RWPE1 (cell line): ENCODE measurements at regions not wholly inside any gene's neighbourhood (a gene's known extent, or its start where the extent isn't known, plus 50 kb on each side); places are given as distances from the start of the nearest gene placed in this dataset.

Experiments used
- CTCF ChIA-PET: fragments of 350-600 bp; sonication (Branson Sonifier 250); formaldehyde crosslinking; extraction: SDS; loops from one replicate; lab custom pipeline; 2021; lab: Yijun Ruan, JAX
- POLR2A ChIA-PET: fragments of 400-600 bp; formaldehyde crosslinking; extraction: SDS; loops from one replicate; lab custom pipeline; 2020; ENCODE audit warnings: antibody characterized with exemption; ENCODE audit not compliant: low non-redundant PET; lab: Yijun Ruan, JAX
- DNase-seq: peaks from one replicate; pipeline ENCODE4 v3.0.0; 2012; ENCODE audit warnings: low spot score
- H3K27ac ChIP-seq: fragments of 450-650 bp; 2 replicates; pipeline ENCODE4 v1.5.1; 2017
- TF ChIP-seq, protein P1 (sequence below): fragments of 450-650 bp; conservative IDR thresholded peaks from 2 replicates; pipeline ENCODE4 v1.5.1; 2017; ENCODE audit warnings: low read depth, mild to moderate bottlenecking

DNA sequence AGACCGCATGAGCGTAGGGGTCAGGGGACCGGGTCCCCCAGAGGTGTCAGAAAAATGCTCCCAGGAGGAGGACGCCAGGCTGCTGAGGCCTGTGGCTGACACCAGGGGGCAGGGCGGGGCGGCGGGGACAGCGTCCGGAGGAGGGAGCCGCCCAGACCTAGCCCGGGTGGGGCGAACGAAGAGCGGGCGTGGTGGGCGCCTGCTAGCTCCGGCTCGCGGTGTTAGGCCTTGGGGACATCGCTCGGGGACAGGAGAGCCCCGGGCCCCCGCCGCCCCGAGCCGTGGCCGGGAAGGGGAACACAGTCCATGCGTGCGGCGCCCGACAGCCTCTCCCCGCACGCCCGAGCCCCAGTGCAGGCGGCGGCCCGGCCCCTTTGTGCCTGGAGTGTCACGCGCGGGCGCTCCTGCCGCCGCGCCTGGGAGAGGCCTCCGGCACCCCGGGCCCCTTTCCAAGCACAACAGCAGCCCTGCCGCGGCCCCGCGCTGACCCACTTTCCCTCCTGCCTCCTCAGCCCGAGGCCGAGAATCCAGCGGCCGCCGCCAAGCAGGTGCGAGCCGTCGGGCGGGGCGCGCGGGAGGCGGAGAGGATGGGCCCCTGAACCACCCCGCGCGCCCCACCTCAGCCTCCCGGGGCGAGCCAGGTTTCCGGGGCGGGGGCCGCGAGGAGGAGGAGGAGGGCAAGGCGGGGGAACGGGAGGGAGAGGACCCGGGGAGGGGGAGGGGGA lies 111.0 kb upstream of the KLF13 start:
- ChIA-PET POLR2A (interaction anchor here (1.2 to 1.6 kb wide), 2 partner anchors 47 to 111 kb away, joined by 4 to 11 read pairs; partner anchors contain the start of gene KLF13), CTCF (interaction anchor here (0.7 to 2.1 kb wide), 8 partner anchors 10 to 1895 kb away, joined by 3 to 13 read pairs (median 4); no protein-coding TSS in a partner anchor)
- TF ChIP-seq, protein P1, sequence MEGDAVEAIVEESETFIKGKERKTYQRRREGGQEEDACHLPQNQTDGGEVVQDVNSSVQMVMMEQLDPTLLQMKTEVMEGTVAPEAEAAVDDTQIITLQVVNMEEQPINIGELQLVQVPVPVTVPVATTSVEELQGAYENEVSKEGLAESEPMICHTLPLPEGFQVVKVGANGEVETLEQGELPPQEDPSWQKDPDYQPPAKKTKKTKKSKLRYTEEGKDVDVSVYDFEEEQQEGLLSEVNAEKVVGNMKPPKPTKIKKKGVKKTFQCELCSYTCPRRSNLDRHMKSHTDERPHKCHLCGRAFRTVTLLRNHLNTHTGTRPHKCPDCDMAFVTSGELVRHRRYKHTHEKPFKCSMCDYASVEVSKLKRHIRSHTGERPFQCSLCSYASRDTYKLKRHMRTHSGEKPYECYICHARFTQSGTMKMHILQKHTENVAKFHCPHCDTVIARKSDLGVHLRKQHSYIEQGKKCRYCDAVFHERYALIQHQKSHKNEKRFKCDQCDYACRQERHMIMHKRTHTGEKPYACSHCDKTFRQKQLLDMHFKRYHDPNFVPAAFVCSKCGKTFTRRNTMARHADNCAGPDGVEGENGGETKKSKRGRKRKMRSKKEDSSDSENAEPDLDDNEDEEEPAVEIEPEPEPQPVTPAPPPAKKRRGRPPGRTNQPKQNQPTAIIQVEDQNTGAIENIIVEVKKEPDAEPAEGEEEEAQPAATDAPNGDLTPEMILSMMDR, result peak; percentile 88
- peak overlapping the region; percentile 100 for H3K27ac ChIP-seq
- peak; percentile 76 for DNase-seq

DNA sequence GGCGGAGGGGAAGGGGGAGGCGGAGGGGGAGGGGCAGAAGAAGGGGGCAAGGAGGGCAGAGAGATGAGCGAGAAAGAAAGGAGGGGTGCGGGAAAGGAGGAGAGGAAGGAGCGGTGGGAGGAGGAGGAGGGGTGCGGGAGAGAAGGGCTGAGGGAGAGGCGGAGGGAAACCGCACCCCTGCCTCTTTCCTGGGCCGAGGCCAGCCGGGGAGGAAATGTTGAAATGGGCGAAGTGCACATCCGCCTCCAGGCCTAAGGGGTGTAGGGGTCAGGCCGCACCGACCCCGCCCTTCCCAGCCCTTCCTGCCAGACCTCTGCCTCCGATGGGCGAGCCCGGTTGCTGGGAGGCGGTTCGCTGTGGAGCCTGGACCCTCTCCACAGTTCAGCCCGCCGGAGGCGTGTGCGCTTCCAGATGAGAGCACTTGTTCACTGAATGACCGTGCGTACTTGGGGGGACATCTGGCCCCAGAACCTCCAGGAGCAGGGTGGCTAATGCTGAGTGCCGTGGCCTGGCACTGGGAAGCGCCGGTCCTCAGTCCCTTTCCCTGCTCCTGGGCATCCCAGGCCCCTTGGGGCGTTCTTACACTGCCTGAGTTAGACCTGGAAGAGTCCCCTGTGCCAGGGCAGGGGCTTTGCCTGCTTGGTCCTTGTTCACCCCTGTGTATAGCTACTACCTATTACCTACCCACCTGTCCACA lies 110.3 kb upstream of the KLF13 start:
- peak overlapping the region; percentile 100 for H3K27ac ChIP-seq
- peak; percentile 83 for DNase-seq
- TF ChIP-seq, protein P1, result no peak
- CTCF ChIA-PET, result no interaction called here
- POLR2A ChIA-PET, result no interaction called here

DNA sequence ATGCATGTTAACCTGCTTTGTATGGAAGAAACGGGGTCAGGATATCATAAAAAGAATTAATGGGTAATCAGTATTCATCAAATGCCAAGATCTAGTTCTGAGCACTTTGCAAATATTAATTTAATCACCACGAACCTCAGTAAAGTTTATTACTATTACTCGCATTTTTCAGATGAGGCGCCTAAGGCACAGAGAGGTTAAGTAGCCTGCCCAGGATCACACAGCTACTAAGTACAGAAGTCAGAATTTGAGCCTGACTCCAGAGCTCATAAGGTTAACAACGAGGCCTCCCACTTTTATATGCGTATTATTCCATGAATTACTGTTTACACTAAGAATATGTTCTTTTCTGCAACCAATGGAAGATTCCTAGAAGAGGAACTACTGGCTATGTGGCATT lies 109.6 kb upstream of the KLF13 start:
- CTCF ChIA-PET, result no interaction called here
- H3K27ac ChIP-seq, result peak overlapping the region; percentile 100
- TF ChIP-seq, protein P1, result no peak
- POLR2A ChIA-PET, result no interaction called here
- DNase-seq, result no peak

DNA sequence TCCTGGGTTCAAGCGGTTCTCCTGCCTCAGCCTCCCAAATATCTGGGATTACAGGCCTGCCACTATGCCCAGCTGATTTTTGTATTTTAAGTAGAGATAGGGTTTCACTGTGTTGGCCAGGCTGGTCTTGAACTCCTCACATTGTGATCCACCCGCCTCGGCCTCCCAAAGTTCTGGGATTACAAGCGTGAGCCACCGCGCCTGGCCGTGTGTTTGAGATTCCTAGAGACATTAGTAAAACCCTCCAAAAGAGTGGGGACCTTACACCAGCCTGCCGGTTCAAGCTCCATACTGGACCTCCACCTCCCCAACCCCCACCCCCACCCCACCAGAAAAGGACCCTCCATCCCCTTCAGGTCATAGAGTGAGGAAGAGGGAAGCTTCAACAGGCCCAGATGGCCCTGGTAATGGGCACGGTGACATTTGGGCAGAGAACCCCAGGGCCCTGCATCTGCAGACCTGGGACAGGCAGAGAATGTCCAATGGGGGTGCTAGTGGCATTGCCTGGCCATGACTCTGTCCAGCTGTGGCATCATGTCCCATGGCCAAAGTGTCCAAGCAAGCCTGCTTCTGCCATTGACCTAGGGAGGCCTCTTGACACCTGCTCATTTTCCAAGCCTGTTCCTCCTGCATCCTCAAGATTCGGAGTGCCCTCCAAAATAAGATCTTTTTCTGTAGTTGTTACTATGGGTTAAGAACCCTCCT lies 108.9 kb upstream of the KLF13 start:
- H3K27ac ChIP-seq, result peak overlapping the region; percentile 16
- TF ChIP-seq, protein P1, result no peak
- CTCF ChIA-PET, result no interaction called here
- DNase-seq, result no peak
- POLR2A ChIA-PET, result no interaction called here

DNA sequence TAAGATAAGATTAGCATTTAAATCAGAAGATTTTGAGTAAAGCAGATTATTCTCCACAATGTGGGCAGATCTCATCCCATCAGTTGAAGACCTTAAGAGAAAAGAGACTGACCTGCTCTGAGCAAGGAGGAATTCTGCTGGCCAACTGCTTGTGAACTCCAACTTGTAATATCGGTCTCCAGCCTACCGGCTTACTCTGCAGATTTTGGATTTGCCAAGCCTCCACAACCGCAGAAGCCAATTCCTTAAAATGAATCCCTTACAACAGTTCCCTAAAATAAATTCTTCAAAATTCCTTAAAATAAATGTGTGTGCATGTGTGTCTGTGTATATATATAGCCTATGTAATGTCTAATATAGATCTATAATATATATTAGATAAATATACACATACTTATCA lies 107.4 kb upstream of the KLF13 start:
- no peak overlapping the region for H3K27ac ChIP-seq
- DNase-seq, result no peak
- CTCF ChIA-PET, result no interaction called here
- POLR2A ChIA-PET, result no interaction called here
- TF ChIP-seq, protein P1, result no peak

DNA sequence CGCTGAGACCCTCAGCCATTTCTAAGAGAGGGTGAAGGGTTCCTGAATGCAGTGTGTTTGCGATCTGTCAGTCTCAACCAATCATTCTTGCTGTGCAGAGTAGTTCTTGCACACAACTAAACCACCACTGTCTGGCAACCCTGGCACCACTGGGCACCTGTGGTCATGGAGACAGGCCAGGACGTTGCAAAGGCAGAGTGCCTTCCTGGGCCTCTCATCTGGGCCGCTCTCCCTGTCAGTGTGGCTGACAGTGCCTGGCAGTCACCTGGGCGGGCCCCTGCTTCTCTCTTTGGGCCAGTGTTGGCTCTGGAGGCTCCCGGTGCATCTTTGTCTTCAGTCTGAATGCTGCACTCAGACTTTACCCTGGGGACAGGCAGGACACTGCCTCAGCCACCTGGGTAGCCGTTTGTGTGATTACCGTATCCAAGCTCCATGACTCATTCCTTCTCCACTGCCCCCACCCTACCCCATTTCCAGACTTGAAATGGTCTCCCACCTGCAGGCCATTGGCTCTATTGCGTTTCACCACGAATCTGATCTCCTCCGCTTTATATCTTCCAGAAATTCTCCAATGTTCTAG lies 104.6 kb upstream of the KLF13 start:
- ChIA-PET CTCF (no interaction called here), POLR2A (no interaction called here)
- TF ChIP-seq, protein P1, result no peak
- no peak for DNase-seq
- peak overlapping the region; percentile 34 for H3K27ac ChIP-seq
